ENCODE measurements at regions not wholly inside any gene's neighbourhood (a gene's known extent, or its start where the extent isn't known, plus 50 kb on each side); places are given as distances from the start of the nearest gene placed in this dataset.

GRCh38 chr11:97345032-97345431 is 955.2 kb downstream of the JRKL start:
- Histone ChIP-seq H3F3A (replicated peaks; ENCODE audit: insufficient read depth) (no peaks in the 10 kb centered on the region), H3K9me2 (no peaks in the 10 kb centered on the region), H3K27me3 (ENCODE audit: insufficient read depth) (no peaks in the 10 kb centered on the region), H3K4me3 (ENCODE audit: low read depth in 2 of 2, low read length in 1 of 2) (no peak overlapping the region), H3K9me3 (no peaks in the 10 kb centered on the region), H3K9ac (no peak overlapping the region), H3K4me2 (no peak overlapping the region), H3K79me2 (ENCODE audit: insufficient read depth) (no peaks in the 10 kb centered on the region), H3K36me3 (replicated peaks in 1 of 2; ENCODE audit: control insufficient read depth in 1 of 2, insufficient read depth in 2 of 2, low read length in 1 of 2) (no peaks in the 10 kb centered on the region), H2AFZ (ENCODE audit: low read depth) (no peak overlapping the region), H3K4me1 (ENCODE audit: control insufficient read depth in 1 of 2, insufficient read depth in 2 of 2, low read depth in 1 of 2, low read length in 1 of 2) (no peaks in the 10 kb centered on the region), H3K27ac (ENCODE audit: low read depth in 2 of 2, low read length in 1 of 2) (no peak overlapping the region), H4K20me1 (ENCODE audit: insufficient read depth) (no peaks in the 10 kb centered on the region)
- TF ChIP-seq PBX3 (IDR thresholded peaks at IDR 0.05) (peak; percentile 24; the same call in 1 of the 2 replicates), SIN3A (IDR thresholded peaks at IDR 0.05; ENCODE audit: borderline replicate concordance, low read depth, low read length) (no peak)
- ChIA-PET CTCF (no interaction called here), POLR2A (no interaction called here)
- WGBS (ENCODE audit: low lambda C conversion rate): 6% methylated on average over 3 of the region's 3 CpGs
- no peak for DNase-seq

DNA sequence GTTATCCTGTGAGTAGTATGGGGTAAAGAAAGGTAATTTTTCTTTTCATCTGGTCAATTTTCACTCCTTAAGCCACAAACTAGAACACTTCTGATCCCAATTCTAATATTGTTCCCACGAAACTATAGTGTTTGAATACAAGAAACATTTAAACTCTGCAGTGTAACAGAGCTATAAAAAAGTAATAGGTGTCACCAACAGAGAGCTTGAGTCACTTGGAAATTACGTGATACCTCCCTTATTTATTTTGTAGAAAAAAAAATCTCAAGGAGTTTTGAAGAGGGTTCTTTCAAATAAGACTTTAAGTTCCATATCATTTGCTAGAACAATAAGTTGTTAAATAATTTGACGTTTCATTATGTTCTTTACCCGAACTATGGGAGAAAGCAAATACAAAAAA is 959.4 kb downstream of the JRKL start:
- Histone ChIP-seq H3K4me2 (no peak overlapping the region), H4K20me1 (ENCODE audit: insufficient read depth) (no peaks in the 10 kb centered on the region), H3F3A (replicated peaks; ENCODE audit: insufficient read depth) (no peaks in the 10 kb centered on the region), H3K9ac (no peak overlapping the region), H3K27me3 (ENCODE audit: insufficient read depth) (no peaks in the 10 kb centered on the region), H3K9me2 (no peaks in the 10 kb centered on the region), H3K4me3 (ENCODE audit: low read depth in 2 of 2, low read length in 1 of 2) (no peak overlapping the region), H3K9me3 (no peaks in the 10 kb centered on the region), H3K36me3 (replicated peaks in 1 of 2; ENCODE audit: control insufficient read depth in 1 of 2, insufficient read depth in 2 of 2, low read length in 1 of 2) (no peaks in the 10 kb centered on the region), H3K4me1 (ENCODE audit: control insufficient read depth in 1 of 2, insufficient read depth in 2 of 2, low read depth in 1 of 2, low read length in 1 of 2) (peaks cover 0 to 4% of the 10 kb centered on the region in 2 experiments; a peak in 1 of 4 replicates), H2AFZ (ENCODE audit: low read depth) (no peak overlapping the region), H3K27ac (ENCODE audit: low read depth in 2 of 2, low read length in 1 of 2) (no peak overlapping the region), H3K79me2 (ENCODE audit: insufficient read depth) (no peaks in the 10 kb centered on the region)
- no peak for DNase-seq
- POLR2A ChIA-PET: no interaction called here
- WGBS (ENCODE audit: low lambda C conversion rate): 11% methylated on average over 4 of the region's 4 CpGs
- CTCF ChIA-PET: no interaction called here
- TF ChIP-seq GATA2 (CRISPR knock-in tag; IDR thresholded peaks at IDR 0.05) (no peak), CTCF (IDR thresholded peaks at IDR 0.05) (no peak), SMC3 (IDR thresholded peaks at IDR 0.05; ENCODE audit: low read depth, low read length) (no peak), RCOR1 (IDR thresholded peaks at IDR 0.05; ENCODE audit: low read length) (no peak), EZH2phosphoT487 (IDR thresholded peaks at IDR 0.05; ENCODE audit: borderline replicate concordance, low read depth) (no peak), RXRA (IDR thresholded peaks at IDR 0.05; ENCODE audit: borderline replicate concordance, low read depth) (no peak), TCF12 (IDR thresholded peaks at IDR 0.05) (no peak), ELF1 (IDR thresholded peaks at IDR 0.05) (no peak), REST (IDR thresholded peaks at IDR 0.05; ENCODE audit: low read depth, low read length) (no peak), MEF2A (IDR thresholded peaks at IDR 0.05; ENCODE audit: borderline replicate concordance, low read depth) (no peak), USF2 (IDR thresholded peaks at IDR 0.05; ENCODE audit: borderline replicate concordance, low read depth, low read length) (no peak), NFIC (IDR thresholded peaks at IDR 0.05; ENCODE audit: borderline replicate concordance) (no peak), PBX3 (IDR thresholded peaks at IDR 0.05) (no peak), POLR2AphosphoS5 (IDR thresholded peaks at IDR 0.05; ENCODE audit: low read depth, low read length) (no peak)
- TF ChIP-seq, protein P1, sequence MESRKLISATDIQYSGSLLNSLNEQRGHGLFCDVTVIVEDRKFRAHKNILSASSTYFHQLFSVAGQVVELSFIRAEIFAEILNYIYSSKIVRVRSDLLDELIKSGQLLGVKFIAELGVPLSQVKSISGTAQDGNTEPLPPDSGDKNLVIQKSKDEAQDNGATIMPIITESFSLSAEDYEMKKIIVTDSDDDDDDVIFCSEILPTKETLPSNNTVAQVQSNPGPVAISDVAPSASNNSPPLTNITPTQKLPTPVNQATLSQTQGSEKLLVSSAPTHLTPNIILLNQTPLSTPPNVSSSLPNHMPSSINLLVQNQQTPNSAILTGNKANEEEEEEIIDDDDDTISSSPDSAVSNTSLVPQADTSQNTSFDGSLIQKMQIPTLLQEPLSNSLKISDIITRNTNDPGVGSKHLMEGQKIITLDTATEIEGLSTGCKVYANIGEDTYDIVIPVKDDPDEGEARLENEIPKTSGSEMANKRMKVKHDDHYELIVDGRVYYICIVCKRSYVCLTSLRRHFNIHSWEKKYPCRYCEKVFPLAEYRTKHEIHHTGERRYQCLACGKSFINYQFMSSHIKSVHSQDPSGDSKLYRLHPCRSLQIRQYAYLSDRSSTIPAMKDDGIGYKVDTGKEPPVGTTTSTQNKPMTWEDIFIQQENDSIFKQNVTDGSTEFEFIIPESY (IDR thresholded peaks at IDR 0.05; ENCODE audit: borderline replicate concordance, low read depth): no peak

All from SK-N-SH (cell line).